Caco-2 (cell line): ENCODE measurements at regions not wholly inside any gene's neighbourhood (a gene's known extent, or its start where the extent isn't known, plus 50 kb on each side); places are given as distances from the start of the nearest gene placed in this dataset.

Experiments used
- BruUV-seq: library from RNA; stranded (reverse); fragments of 400-500 nt; replicated peaks from 2 replicates; lab custom pipeline; 2021; lab: Mats Ljungman, UMichigan
- CTCF ChIA-PET: fragments of 300-600 bp; sonication (Branson Sonifier 250); formaldehyde crosslinking; loops from one replicate; lab custom pipeline; 2022; ENCODE audit warnings: antibody characterized with exemption; lab: Charles Lee
- POLR2A ChIA-PET: fragments of 300-600 bp; sonication (Branson Sonifier 250); formaldehyde crosslinking; loops from one replicate; lab custom pipeline; 2022; ENCODE audit warnings: antibody characterized with exemption; lab: Charles Lee
- DNase-seq, 2 experiments: peaks; one replicate each; pipeline versions ENCODE4 v3.0.0 to v3.0.0-alpha.2; 2020 to 2022
- H3K27me3 ChIP-seq: replicated peaks from 2 replicates; pipeline ENCODE4 v1.6.0; 2011; ENCODE audit warnings: low read length; ENCODE audit not compliant: control insufficient read depth, insufficient read depth
- H3K36me3 ChIP-seq: 2 replicates; pipeline ENCODE4 v1.5.1; 2011; ENCODE audit warnings: low read length; ENCODE audit not compliant: control insufficient read depth, insufficient read depth
- H3K4me1 ChIP-seq: fragments of 250-450 bp; sonication (Bioruptor Pico); 2 replicates; pipeline ENCODE4 v1.5.1; 2020; ENCODE audit warnings: mild to moderate bottlenecking
- H3K4me3 ChIP-seq: 2 replicates; pipeline ENCODE4 v1.5.1; 2011; ENCODE audit warnings: low read depth, mild to moderate bottlenecking, control low read depth, low read length
- H3K9me3 ChIP-seq: fragments of 250-450 bp; sonication (Bioruptor Pico); 2 replicates; pipeline ENCODE4 v1.5.1; 2020; ENCODE audit warnings: mild to moderate bottlenecking, moderate library complexity
- H3K27ac Mint-ChIP-seq: one replicate; pipeline ENCODE4 v1.8.0; 2022; ENCODE audit warnings: mixed read lengths; ENCODE audit not compliant: unreplicated experiment
- H3K27me3 Mint-ChIP-seq: one replicate; pipeline ENCODE4 v1.8.0; 2022; ENCODE audit warnings: mixed read lengths; ENCODE audit not compliant: insufficient read depth, unreplicated experiment
- H3K36me3 Mint-ChIP-seq: one replicate; pipeline ENCODE4 v1.8.0; 2022; ENCODE audit warnings: mild to moderate bottlenecking, mixed read lengths; ENCODE audit not compliant: insufficient read depth, unreplicated experiment
- H3K4me1 Mint-ChIP-seq: one replicate; pipeline ENCODE4 v1.8.0; 2022; ENCODE audit warnings: low read depth, mixed read lengths; ENCODE audit not compliant: unreplicated experiment
- H3K4me3 Mint-ChIP-seq: one replicate; pipeline ENCODE4 v1.8.0; 2022; ENCODE audit warnings: mild to moderate bottlenecking, moderate library complexity, mixed read lengths; ENCODE audit not compliant: unreplicated experiment
- H3K9me3 Mint-ChIP-seq: one replicate; pipeline ENCODE4 v1.8.0; 2022; ENCODE audit warnings: mixed read lengths; ENCODE audit not compliant: unreplicated experiment
- CTCF ChIP-seq, 2 experiments: fragments of 200-600 bp in 1 of 2; IDR thresholded peaks; 1 replicate in 1 of 2; 2 replicates in 1 of 2; pipeline versions ENCODE4 v1.5.1 to v1.8.0; 2011 to 2022; ENCODE audit warnings: antibody characterized with exemption in 1 of 2, control low read depth in 1 of 2, inconsistent platforms in 1 of 2, low read depth in 1 of 2, low read length in 1 of 2, mild to moderate bottlenecking in 1 of 2, moderate library complexity in 1 of 2; ENCODE audit not compliant: insufficient read depth in 1 of 2, severe bottlenecking in 1 of 2, unreplicated experiment in 1 of 2
- intact Hi-C: fragments of 100-400 bp; cut with micrococcal nuclease; formaldehyde crosslinking; loops from one replicate; pipeline ENCODE4 v1.10.0; 2022; ENCODE audit not compliant: unreplicated experiment

DNA sequence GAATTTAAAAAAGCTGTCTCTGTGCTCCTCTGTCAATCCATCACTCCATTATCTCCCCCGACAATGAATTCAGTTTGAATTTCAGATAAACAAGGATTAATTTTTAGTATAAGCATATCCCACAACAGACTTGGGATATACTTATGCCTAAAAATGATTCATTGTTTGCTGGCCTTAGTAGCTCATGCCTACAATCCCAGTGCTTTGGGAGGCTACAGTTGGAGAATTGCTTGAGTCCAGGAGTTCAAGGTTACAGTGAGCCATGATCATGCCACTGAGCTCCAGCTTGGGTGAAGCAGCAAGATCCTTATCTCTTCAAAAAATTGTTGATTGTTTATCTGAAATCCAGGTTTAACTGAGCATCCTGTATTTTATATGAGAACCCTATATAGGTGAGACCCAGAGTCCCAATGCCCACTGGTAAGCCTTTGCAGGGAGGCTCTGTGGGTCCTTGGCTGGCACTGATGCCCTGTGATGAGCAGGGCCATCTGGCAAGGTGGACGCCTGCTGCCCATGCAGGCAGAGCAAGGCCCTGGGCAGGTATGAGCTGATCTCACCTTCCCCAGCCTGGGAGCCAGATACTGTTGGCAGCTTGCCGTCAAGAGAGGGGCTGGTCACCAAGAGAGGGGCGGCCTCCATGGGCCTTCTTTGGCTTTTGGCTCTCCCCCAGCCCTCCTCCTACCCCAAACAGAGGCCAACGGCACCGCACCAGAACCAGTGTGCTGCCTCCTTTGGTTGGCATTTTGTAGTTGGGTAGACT is 158.7 kb downstream of the SEC14L1 start:
- H3K9me3 Mint-ChIP-seq, result no peaks in the 10 kb centered on the region
- POLR2A ChIA-PET, result interaction anchor here (1.1 to 1.6 kb wide), 2 partner anchors 151 to 211 kb away, joined by 4 to 5 read pairs; no protein-coding TSS in a partner anchor
- CTCF ChIA-PET, result interaction anchor here (1.3 to 1.5 kb wide), 4 partner anchors 14 to 32 kb away, joined by 3 to 6 read pairs (median 4); no protein-coding TSS in a partner anchor
- DNase-seq, result no peak
- intact Hi-C loops, result loop anchor here (2.0 kb wide), 1 partner anchor 13 kb away; no protein-coding TSS in a partner anchor
- H3K36me3 ChIP-seq, result peaks cover 3% of the 10 kb centered on the region; the same call in 1 of the 2 replicates
- no peak for TF ChIP-seq CTCF (IDR thresholded peaks at IDR 0.05; ENCODE audit: insufficient read depth in 1 of 2, low read depth in 1 of 2, low read length in 1 of 2, severe bottlenecking in 1 of 2, unreplicated experiment in 1 of 2)
- BruUV-seq, result no TSS peak
- H3K27me3 ChIP-seq, result no peaks in the 10 kb centered on the region
- H3K9me3 ChIP-seq, result no peaks in the 10 kb centered on the region
- H3K4me1 ChIP-seq, result peaks cover 83% of the 10 kb centered on the region
- H3K4me1 Mint-ChIP-seq, result peaks cover 38% of the 10 kb centered on the region
- H3K36me3 Mint-ChIP-seq, result peaks cover 45% of the 10 kb centered on the region
- H3K4me3 ChIP-seq, result no peak overlapping the region
- no peaks in the 10 kb centered on the region for H3K27me3 Mint-ChIP-seq
- H3K27ac Mint-ChIP-seq, result no peak overlapping the region
- H3K4me3 Mint-ChIP-seq, result no peak overlapping the region

- intact Hi-C loops, result loop anchor here (2.0 kb wide), 1 partner anchor 13 kb away; no protein-coding TSS in a partner anchor
Measured at GRCh38 chr17:77300016-77300686, 159.4 kb downstream of the SEC14L1 start.

More at GRCh38 chr17:77300016-77300686, 159.4 kb downstream of the SEC14L1 start:
- Histone ChIP-seq H3K4me1 (peaks cover 87% of the 10 kb centered on the region), H3K27me3 (no peaks in the 10 kb centered on the region), H3K36me3 (peaks cover 3% of the 10 kb centered on the region; the same call in 1 of the 2 replicates), H3K4me3 (no peak overlapping the region), H3K9me3 (no peaks in the 10 kb centered on the region)
- H3K4me3 Mint-ChIP-seq, result no peak overlapping the region
- ChIA-PET POLR2A (interaction anchor here (0.5 to 1.1 kb wide), 3 partner anchors 151 to 955 kb away, joined by 3 to 5 read pairs (median 5); no protein-coding TSS in a partner anchor), CTCF (interaction anchor here (0.6 to 1.5 kb wide), 10 partner anchors 12 to 1437 kb away, joined by 3 to 10 read pairs (median 6); no protein-coding TSS in a partner anchor)
- peaks cover 45% of the 10 kb centered on the region for H3K36me3 Mint-ChIP-seq
- H3K27me3 Mint-ChIP-seq, result no peaks in the 10 kb centered on the region
- no peaks in the 10 kb centered on the region for H3K9me3 Mint-ChIP-seq
- DNase-seq, result peak; percentile 81 to 88
- peaks cover 44% of the 10 kb centered on the region for H3K4me1 Mint-ChIP-seq
- no TSS peak for BruUV-seq
- no peak for TF ChIP-seq CTCF (IDR thresholded peaks at IDR 0.05; ENCODE audit: insufficient read depth in 1 of 2, low read depth in 1 of 2, low read length in 1 of 2, severe bottlenecking in 1 of 2, unreplicated experiment in 1 of 2)
- peak overlapping the region; percentile 32 for H3K27ac Mint-ChIP-seq
